ENCODE measurements at regions not wholly inside any gene's neighbourhood (a gene's known extent, or its start where the extent isn't known, plus 50 kb on each side); places are given as distances from the start of the nearest gene placed in this dataset.

DNA sequence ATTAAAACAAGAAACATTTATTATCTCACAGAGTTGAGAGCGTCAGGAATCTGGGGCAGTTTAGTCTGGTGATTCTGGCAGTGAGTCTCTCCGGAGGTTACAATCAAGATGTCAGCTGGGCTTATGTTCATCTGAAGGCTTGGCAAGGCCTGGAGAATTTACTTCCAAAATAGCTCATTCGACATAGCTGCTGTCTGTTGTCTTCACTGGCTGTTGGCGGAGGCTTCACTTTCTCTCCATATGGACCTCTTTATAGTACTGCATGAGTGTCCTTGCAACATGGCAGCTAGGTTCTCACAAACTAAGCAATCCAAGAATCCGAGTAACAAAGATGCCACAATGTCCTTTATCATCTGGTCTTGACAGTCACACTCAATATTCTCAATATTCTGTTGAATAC, 70.2 kb upstream of the ADGRL3 start:
- no peaks in the 10 kb centered on the region for H3K36me3 ChIP-seq (ENCODE audit: control insufficient read depth in 1 of 2, insufficient read depth in 2 of 2, low read length in 2 of 2)
- H3K4me3 ChIP-seq (ENCODE audit: low read depth in 1 of 2, low read length in 2 of 2): no peak overlapping the region
- no peaks in the 10 kb centered on the region for H3K27me3 ChIP-seq (ENCODE audit: control insufficient read depth in 1 of 2, insufficient read depth in 2 of 2, low read length in 2 of 2)
- H3K27ac ChIP-seq (ENCODE audit: low read depth, low read length): no peak overlapping the region
- no peaks in the 10 kb centered on the region for H3K4me1 ChIP-seq (ENCODE audit: control insufficient read depth in 1 of 2, insufficient read depth in 2 of 2, low read length in 2 of 2)
- no peak overlapping the region for H3K9ac ChIP-seq (ENCODE audit: low read depth in 1 of 2, low read length in 2 of 2)
- H3K9me3 ChIP-seq (ENCODE audit: control insufficient read depth in 1 of 2, low read length in 2 of 2): peaks cover 0 to 3% of the 10 kb centered on the region in 2 donors

GRCh38 chr4:61143461-61143860, 56.7 kb upstream of the ADGRL3 start:
- Histone ChIP-seq H3K9ac (ENCODE audit: low read depth in 1 of 2, low read length in 2 of 2) (no peak overlapping the region), H3K4me1 (ENCODE audit: control insufficient read depth in 1 of 2, insufficient read depth in 2 of 2, low read length in 2 of 2) (no peaks in the 10 kb centered on the region), H3K4me3 (ENCODE audit: low read depth in 1 of 2, low read length in 2 of 2) (no peak overlapping the region), H3K36me3 (ENCODE audit: control insufficient read depth in 1 of 2, insufficient read depth in 2 of 2, low read length in 2 of 2) (no peaks in the 10 kb centered on the region), H3K27ac (ENCODE audit: low read depth, low read length) (no peak overlapping the region), H3K27me3 (ENCODE audit: control insufficient read depth in 1 of 2, insufficient read depth in 2 of 2, low read length in 2 of 2) (no peaks in the 10 kb centered on the region), H3K9me3 (ENCODE audit: control insufficient read depth in 1 of 2, low read length in 2 of 2) (no peaks in the 10 kb centered on the region)

DNA sequence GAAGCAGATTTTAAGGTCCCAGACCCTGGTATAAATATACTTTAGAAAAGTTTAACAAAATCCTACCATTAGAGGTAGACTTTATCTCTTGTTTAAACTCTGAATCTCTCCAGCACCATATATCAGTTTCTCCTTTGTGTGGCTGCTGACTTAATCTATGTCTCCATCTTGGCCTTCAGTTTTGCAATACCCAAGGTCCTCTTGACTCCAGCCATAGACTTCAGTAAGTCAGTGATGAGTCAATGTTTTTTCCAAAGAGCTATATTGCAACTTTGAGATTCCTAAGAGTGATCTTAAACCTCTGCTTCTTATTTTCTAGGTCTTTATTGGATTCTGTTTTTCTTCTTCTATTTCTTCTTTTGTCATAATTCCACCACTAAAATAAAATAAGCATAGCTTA, 50.8 kb upstream of the ADGRL3 start:
- H3K9me3 ChIP-seq (ENCODE audit: control insufficient read depth in 1 of 2, low read length in 2 of 2): no peaks in the 10 kb centered on the region
- no peak overlapping the region for H3K4me3 ChIP-seq (ENCODE audit: low read depth in 1 of 2, low read length in 2 of 2)
- H3K4me1 ChIP-seq (ENCODE audit: control insufficient read depth in 1 of 2, insufficient read depth in 2 of 2, low read length in 2 of 2): no peaks in the 10 kb centered on the region
- no peaks in the 10 kb centered on the region for H3K27me3 ChIP-seq (ENCODE audit: control insufficient read depth in 1 of 2, insufficient read depth in 2 of 2, low read length in 2 of 2)
- no peak overlapping the region for H3K27ac ChIP-seq (ENCODE audit: low read depth, low read length)
- no peak overlapping the region for H3K9ac ChIP-seq (ENCODE audit: low read depth in 1 of 2, low read length in 2 of 2)
- H3K36me3 ChIP-seq (ENCODE audit: control insufficient read depth in 1 of 2, insufficient read depth in 2 of 2, low read length in 2 of 2): no peaks in the 10 kb centered on the region

All from duodenal mucosa (tissue), 2 donors.